ENCODE measurements at regions not wholly inside any gene's neighbourhood (a gene's known extent, or its start where the extent isn't known, plus 50 kb on each side); places are given as distances from the start of the nearest gene placed in this dataset.
A peak's percentile ranks its signal among the peaks of the same experiment; 100 is the strongest.

GRCh38 chr5:93280518-93280917 is 300.5 kb downstream of the NR2F1-AS1 start:
- no peaks in the 10 kb centered on the region for H3K36me3 ChIP-seq (ENCODE audit: control insufficient read depth in 1 of 2, insufficient read depth in 2 of 2, low read depth in 1 of 2, low read length in 2 of 2)
- no peak overlapping the region for H3K18ac ChIP-seq (ENCODE audit: low read depth in 1 of 2, low read length in 2 of 2)
- H2AK5ac ChIP-seq (ENCODE audit: low read length, severe bottlenecking): no peak overlapping the region
- H2BK5ac ChIP-seq (ENCODE audit: low read depth, low read length, poor library complexity, severe bottlenecking): no peak overlapping the region
- WGBS: 77% methylated on average over 3 of the region's 3 CpGs
- H3K4ac ChIP-seq (ENCODE audit: low read depth in 1 of 2, low read length in 2 of 2): no peak overlapping the region
- H3K9me3 ChIP-seq (ENCODE audit: control insufficient read depth, low read length): no peaks in the 10 kb centered on the region
- H2BK12ac ChIP-seq (ENCODE audit: low read length in 2 of 2): no peak overlapping the region
- H3K79me1 ChIP-seq (replicated peaks; ENCODE audit: low read length, poor library complexity, severe bottlenecking): no peaks in the 10 kb centered on the region
- no peak overlapping the region for H3K27ac ChIP-seq (ENCODE audit: low read length, poor library complexity, severe bottlenecking)
- no peak overlapping the region for H3K4me2 ChIP-seq (ENCODE audit: low read length, poor library complexity, severe bottlenecking)
- H3K27me3 ChIP-seq (ENCODE audit: control insufficient read depth in 1 of 2, insufficient read depth in 1 of 2, low read length in 2 of 2): no peaks in the 10 kb centered on the region
- H2AFZ ChIP-seq (ENCODE audit: low read depth, low read length): no peak overlapping the region
- no peak overlapping the region for H4K8ac ChIP-seq (ENCODE audit: low read length)
- H3K4me3 ChIP-seq (ENCODE audit: insufficient read depth in 1 of 2, low read depth in 1 of 2, low read length in 2 of 2): no peak overlapping the region
- H3K23ac ChIP-seq (ENCODE audit: low read length in 2 of 2): no peak overlapping the region
- H4K91ac ChIP-seq (ENCODE audit: low read length): no peak overlapping the region
- DNase-seq: no peak
- H3K14ac ChIP-seq (ENCODE audit: low read length in 2 of 2): no peak overlapping the region
- H3K4me1 ChIP-seq (ENCODE audit: control insufficient read depth, insufficient read depth, low read depth, low read length): peaks cover 2% of the 10 kb centered on the region
- H3K9ac ChIP-seq (ENCODE audit: low read length): no peak overlapping the region
- no peak overlapping the region for H2BK15ac ChIP-seq (ENCODE audit: low read depth, poor library complexity, severe bottlenecking)
- no peak overlapping the region for H2BK120ac ChIP-seq (ENCODE audit: low read depth, low read length)

DNA sequence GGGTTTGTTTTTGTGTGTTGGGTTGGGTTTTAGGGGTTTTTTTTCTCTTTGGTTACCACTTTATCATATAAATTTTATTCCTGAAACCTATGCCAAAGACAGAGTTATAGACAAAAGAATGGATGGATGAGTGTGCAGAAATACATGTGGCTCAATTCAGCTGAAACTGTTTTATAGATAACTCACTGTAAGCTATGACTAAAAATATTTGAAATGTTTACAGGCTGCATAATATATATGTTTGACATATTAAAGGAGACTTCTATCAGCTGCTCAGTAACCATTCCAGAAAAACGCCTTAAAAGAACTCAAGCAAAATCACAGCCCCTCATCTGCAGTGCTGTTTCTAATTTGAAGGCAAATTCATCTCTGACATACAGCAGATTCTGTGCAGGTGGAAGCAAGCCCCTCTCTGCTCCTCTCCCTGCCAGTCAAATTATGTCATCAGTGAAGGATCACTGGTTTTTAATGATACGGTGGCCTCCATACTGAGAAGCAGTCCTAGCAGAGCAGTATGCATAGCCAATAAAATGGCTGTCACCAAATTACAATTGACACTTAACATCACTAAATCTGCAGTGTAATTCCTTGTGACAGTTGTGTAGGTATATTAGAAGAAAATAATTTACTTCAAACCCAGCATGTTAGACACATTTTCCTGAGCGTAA is 301.6 kb downstream of the NR2F1-AS1 start:
- H3K18ac ChIP-seq (ENCODE audit: low read depth in 1 of 2, low read length in 2 of 2): peak overlapping the region in 1 of 2 experiments; percentile 11
- no peak overlapping the region for H3K27ac ChIP-seq (ENCODE audit: low read length, poor library complexity, severe bottlenecking)
- H3K9me3 ChIP-seq (ENCODE audit: control insufficient read depth, low read length): no peaks in the 10 kb centered on the region
- H3K4me2 ChIP-seq (ENCODE audit: low read length, poor library complexity, severe bottlenecking): no peak overlapping the region
- peak overlapping the region in 1 of 2 experiments; percentile 42 for H2BK12ac ChIP-seq (ENCODE audit: low read length in 2 of 2)
- no peak overlapping the region for H2BK120ac ChIP-seq (ENCODE audit: low read depth, low read length)
- no peak overlapping the region for H2AK5ac ChIP-seq (ENCODE audit: low read length, severe bottlenecking)
- peaks cover 2% of the 10 kb centered on the region for H3K4me1 ChIP-seq (ENCODE audit: control insufficient read depth, insufficient read depth, low read depth, low read length)
- DNase-seq: no peak
- H3K4me3 ChIP-seq (ENCODE audit: insufficient read depth in 1 of 2, low read depth in 1 of 2, low read length in 2 of 2): no peak overlapping the region
- no peak overlapping the region for H3K9ac ChIP-seq (ENCODE audit: low read length)
- no peak overlapping the region for H3K4ac ChIP-seq (ENCODE audit: low read depth in 1 of 2, low read length in 2 of 2)
- WGBS: 23% methylated on average over 1 of the region's 3 CpGs
- H2AFZ ChIP-seq (ENCODE audit: low read depth, low read length): peak overlapping the region; percentile 69
- H3K23ac ChIP-seq (ENCODE audit: low read length in 2 of 2): no peak overlapping the region
- no peak overlapping the region for H3K14ac ChIP-seq (ENCODE audit: low read length in 2 of 2)
- H2BK15ac ChIP-seq (ENCODE audit: low read depth, poor library complexity, severe bottlenecking): no peak overlapping the region
- H3K36me3 ChIP-seq (ENCODE audit: control insufficient read depth in 1 of 2, insufficient read depth in 2 of 2, low read depth in 1 of 2, low read length in 2 of 2): no peaks in the 10 kb centered on the region
- H3K27me3 ChIP-seq (ENCODE audit: control insufficient read depth in 1 of 2, insufficient read depth in 1 of 2, low read length in 2 of 2): no peaks in the 10 kb centered on the region
- no peak overlapping the region for H2BK5ac ChIP-seq (ENCODE audit: low read depth, low read length, poor library complexity, severe bottlenecking)
- H3K79me1 ChIP-seq (replicated peaks; ENCODE audit: low read length, poor library complexity, severe bottlenecking): no peaks in the 10 kb centered on the region
- H4K91ac ChIP-seq (ENCODE audit: low read length): no peak overlapping the region
- no peak overlapping the region for H4K8ac ChIP-seq (ENCODE audit: low read length)

DNA sequence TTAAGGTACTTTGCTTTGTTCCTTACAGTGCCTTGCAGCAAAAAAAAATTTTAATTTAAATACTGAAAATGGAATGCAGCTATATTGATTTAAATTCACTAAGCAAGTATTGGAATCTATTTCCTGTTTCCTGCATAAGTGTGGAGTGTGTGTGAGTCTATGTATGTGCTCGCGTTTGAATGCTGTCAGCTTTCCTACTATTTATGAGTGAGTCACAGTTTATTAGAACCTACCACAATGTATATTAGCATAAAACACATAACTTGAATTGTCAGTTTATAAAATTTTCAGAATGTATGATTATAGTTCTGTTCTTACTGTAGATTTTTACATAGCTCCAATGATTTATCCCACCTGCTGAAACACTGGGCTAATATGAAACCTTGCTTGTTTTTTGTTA is 302.1 kb downstream of the NR2F1-AS1 start:
- Histone ChIP-seq H4K8ac (ENCODE audit: low read length) (no peak overlapping the region), H3K27ac (ENCODE audit: low read length, poor library complexity, severe bottlenecking) (no peak overlapping the region), H2BK12ac (ENCODE audit: low read length in 2 of 2) (no peak overlapping the region), H3K4ac (ENCODE audit: low read depth in 1 of 2, low read length in 2 of 2) (no peak overlapping the region), H4K91ac (ENCODE audit: low read length) (no peak overlapping the region), H3K4me2 (ENCODE audit: low read length, poor library complexity, severe bottlenecking) (no peak overlapping the region), H3K18ac (ENCODE audit: low read depth in 1 of 2, low read length in 2 of 2) (no peak overlapping the region), H3K9ac (ENCODE audit: low read length) (no peak overlapping the region), H2BK15ac (ENCODE audit: low read depth, poor library complexity, severe bottlenecking) (no peak overlapping the region), H2AFZ (ENCODE audit: low read depth, low read length) (no peak overlapping the region), H3K36me3 (ENCODE audit: control insufficient read depth in 1 of 2, insufficient read depth in 2 of 2, low read depth in 1 of 2, low read length in 2 of 2) (no peaks in the 10 kb centered on the region), H2AK5ac (ENCODE audit: low read length, severe bottlenecking) (no peak overlapping the region), H2BK5ac (ENCODE audit: low read depth, low read length, poor library complexity, severe bottlenecking) (no peak overlapping the region), H2BK120ac (ENCODE audit: low read depth, low read length) (no peak overlapping the region), H3K4me3 (ENCODE audit: insufficient read depth in 1 of 2, low read depth in 1 of 2, low read length in 2 of 2) (no peak overlapping the region), H3K79me1 (replicated peaks; ENCODE audit: low read length, poor library complexity, severe bottlenecking) (no peaks in the 10 kb centered on the region), H3K23ac (ENCODE audit: low read length in 2 of 2) (no peak overlapping the region), H3K14ac (ENCODE audit: low read length in 2 of 2) (no peak overlapping the region), H3K4me1 (ENCODE audit: control insufficient read depth, insufficient read depth, low read depth, low read length) (peaks cover 4% of the 10 kb centered on the region), H3K9me3 (ENCODE audit: control insufficient read depth, low read length) (no peaks in the 10 kb centered on the region), H3K27me3 (ENCODE audit: control insufficient read depth in 1 of 2, insufficient read depth in 1 of 2, low read length in 2 of 2) (no peaks in the 10 kb centered on the region)
- peak; percentile 27 for DNase-seq
- no CpG with 5 or more reads among the region's 2 CpGs for WGBS

DNA sequence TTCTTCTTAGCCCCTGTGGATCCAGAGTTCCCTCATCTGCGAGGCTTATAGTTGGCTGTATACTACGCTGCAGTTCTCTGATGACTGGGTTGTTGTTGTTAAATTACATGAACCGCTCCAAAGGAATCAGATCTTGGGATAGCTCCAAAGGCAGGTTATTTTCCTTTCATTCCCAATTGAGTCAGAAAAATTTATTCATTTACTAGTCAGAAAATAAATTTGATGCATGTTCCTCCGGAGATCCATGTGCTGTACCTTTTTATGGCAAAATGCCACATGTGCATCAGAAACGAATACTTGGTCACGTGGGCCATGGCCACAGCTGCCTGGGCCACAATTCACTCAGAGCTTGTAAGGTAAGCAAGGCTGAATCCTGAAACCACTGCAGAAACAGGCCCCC is 304.0 kb downstream of the NR2F1-AS1 start:
- H4K8ac ChIP-seq (ENCODE audit: low read length): no peak overlapping the region
- H3K27me3 ChIP-seq (ENCODE audit: control insufficient read depth in 1 of 2, insufficient read depth in 1 of 2, low read length in 2 of 2): no peaks in the 10 kb centered on the region
- no peak overlapping the region for H2BK5ac ChIP-seq (ENCODE audit: low read depth, low read length, poor library complexity, severe bottlenecking)
- H2BK120ac ChIP-seq (ENCODE audit: low read depth, low read length): no peak overlapping the region
- 99% methylated on average over 5 of the region's 6 CpGs for WGBS
- H3K9me3 ChIP-seq (ENCODE audit: control insufficient read depth, low read length): peaks cover 7% of the 10 kb centered on the region
- H3K27ac ChIP-seq (ENCODE audit: low read length, poor library complexity, severe bottlenecking): no peak overlapping the region
- DNase-seq: no peak
- H3K79me1 ChIP-seq (replicated peaks; ENCODE audit: low read length, poor library complexity, severe bottlenecking): no peaks in the 10 kb centered on the region
- H3K4me2 ChIP-seq (ENCODE audit: low read length, poor library complexity, severe bottlenecking): no peak overlapping the region
- H2BK15ac ChIP-seq (ENCODE audit: low read depth, poor library complexity, severe bottlenecking): no peak overlapping the region
- no peak overlapping the region for H3K9ac ChIP-seq (ENCODE audit: low read length)
- H3K4me1 ChIP-seq (ENCODE audit: control insufficient read depth, insufficient read depth, low read depth, low read length): peaks cover 6% of the 10 kb centered on the region
- no peak overlapping the region for H2AK5ac ChIP-seq (ENCODE audit: low read length, severe bottlenecking)
- H3K4me3 ChIP-seq (ENCODE audit: insufficient read depth in 1 of 2, low read depth in 1 of 2, low read length in 2 of 2): no peak overlapping the region
- peak overlapping the region in 1 of 2 experiments; percentile 47 for H3K4ac ChIP-seq (ENCODE audit: low read depth in 1 of 2, low read length in 2 of 2)
- no peaks in the 10 kb centered on the region for H3K36me3 ChIP-seq (ENCODE audit: control insufficient read depth in 1 of 2, insufficient read depth in 2 of 2, low read depth in 1 of 2, low read length in 2 of 2)
- peak overlapping the region in 1 of 2 experiments; percentile 19 for H3K18ac ChIP-seq (ENCODE audit: low read depth in 1 of 2, low read length in 2 of 2)
- H3K23ac ChIP-seq (ENCODE audit: low read length in 2 of 2): no peak overlapping the region
- H2BK12ac ChIP-seq (ENCODE audit: low read length in 2 of 2): peak overlapping the region in 1 of 2 experiments; percentile 94
- H4K91ac ChIP-seq (ENCODE audit: low read length): no peak overlapping the region
- H3K14ac ChIP-seq (ENCODE audit: low read length in 2 of 2): peak overlapping the region in 1 of 2 experiments; percentile 35
- no peak overlapping the region for H2AFZ ChIP-seq (ENCODE audit: low read depth, low read length)
